Astrocyte (in vitro differentiated cells and primary cell): ENCODE measurements at regions not wholly inside any gene's neighbourhood (a gene's known extent, or its start where the extent isn't known, plus 50 kb on each side); places are given as distances from the start of the nearest gene placed in this dataset.
"Not testable (repeated sequence)": the region's sequence is repeated elsewhere in the genome, so short reads cannot be mapped to it uniquely, and the experiment has no call there.

Experiments
- CTCF ChIP-seq: IDR thresholded peaks from 2 replicates; pipeline ENCODE4 v1.5.1; 2011; ENCODE audit warnings: low read depth, mild to moderate bottlenecking, inconsistent platforms, low read length, moderate library complexity; ENCODE audit not compliant: insufficient read depth
- EZH2 ChIP-seq: IDR thresholded peaks from 2 replicates; pipeline ENCODE4 v1.6.1; 2012; ENCODE audit warnings: mild to moderate bottlenecking, low read length, inconsistent platforms; ENCODE audit not compliant: insufficient read depth

GRCh38 chr17:64724246-64724645 lies 62.1 kb upstream of the SMURF2 start:
- TF ChIP-seq CTCF, EZH2: not testable (repeated sequence)
